ENCODE measurements at regions not wholly inside any gene's neighbourhood (a gene's known extent, or its start where the extent isn't known, plus 50 kb on each side); places are given as distances from the start of the nearest gene placed in this dataset.

DNA sequence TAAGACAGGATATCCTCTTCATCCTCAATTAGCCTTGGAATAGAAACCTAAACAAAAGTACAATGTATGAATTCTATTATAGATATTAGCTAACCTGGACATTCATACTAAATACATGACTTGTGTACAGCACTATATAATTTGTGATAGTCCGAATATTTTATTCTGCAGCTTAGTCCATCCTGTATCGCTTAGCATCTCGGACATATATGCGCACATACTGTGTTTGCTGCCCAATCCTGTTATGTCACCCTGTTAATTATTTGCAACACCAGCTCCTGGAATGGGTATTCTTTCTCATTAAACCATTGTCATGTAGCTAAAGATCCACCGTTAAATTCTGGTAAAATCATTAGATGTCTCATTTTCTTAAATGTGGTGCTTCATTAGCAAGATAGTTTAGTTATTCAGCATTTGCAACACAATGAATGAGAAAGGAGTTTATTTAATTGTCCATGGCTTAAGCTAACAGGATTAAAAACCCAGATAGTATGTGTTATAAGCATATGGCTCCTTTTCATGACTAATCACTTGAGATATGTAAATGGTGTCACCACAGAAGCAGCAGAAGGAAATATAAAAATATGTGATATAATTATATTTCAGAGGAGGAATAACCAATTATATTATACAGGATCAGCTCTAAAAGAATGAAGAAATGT lies 156.0 kb upstream of the ARHGAP5 start:
- no peak overlapping the region for H3K27ac ChIP-seq (ENCODE audit: low read depth, low read length)
- H3K79me2 ChIP-seq (ENCODE audit: insufficient read depth, low read length): no peaks in the 10 kb centered on the region
- H3K27me3 ChIP-seq (ENCODE audit: insufficient read depth, low read length): no peaks in the 10 kb centered on the region
- no peaks in the 10 kb centered on the region for H3K9me3 ChIP-seq (ENCODE audit: low read depth, low read length)
- no peak overlapping the region for H3K4me2 ChIP-seq (ENCODE audit: insufficient read depth, low read length)
- H3K36me3 ChIP-seq (ENCODE audit: insufficient read depth, low read length): no peaks in the 10 kb centered on the region
- no peak overlapping the region for H2AFZ ChIP-seq (ENCODE audit: low read length)
- TF ChIP-seq, protein P1, sequence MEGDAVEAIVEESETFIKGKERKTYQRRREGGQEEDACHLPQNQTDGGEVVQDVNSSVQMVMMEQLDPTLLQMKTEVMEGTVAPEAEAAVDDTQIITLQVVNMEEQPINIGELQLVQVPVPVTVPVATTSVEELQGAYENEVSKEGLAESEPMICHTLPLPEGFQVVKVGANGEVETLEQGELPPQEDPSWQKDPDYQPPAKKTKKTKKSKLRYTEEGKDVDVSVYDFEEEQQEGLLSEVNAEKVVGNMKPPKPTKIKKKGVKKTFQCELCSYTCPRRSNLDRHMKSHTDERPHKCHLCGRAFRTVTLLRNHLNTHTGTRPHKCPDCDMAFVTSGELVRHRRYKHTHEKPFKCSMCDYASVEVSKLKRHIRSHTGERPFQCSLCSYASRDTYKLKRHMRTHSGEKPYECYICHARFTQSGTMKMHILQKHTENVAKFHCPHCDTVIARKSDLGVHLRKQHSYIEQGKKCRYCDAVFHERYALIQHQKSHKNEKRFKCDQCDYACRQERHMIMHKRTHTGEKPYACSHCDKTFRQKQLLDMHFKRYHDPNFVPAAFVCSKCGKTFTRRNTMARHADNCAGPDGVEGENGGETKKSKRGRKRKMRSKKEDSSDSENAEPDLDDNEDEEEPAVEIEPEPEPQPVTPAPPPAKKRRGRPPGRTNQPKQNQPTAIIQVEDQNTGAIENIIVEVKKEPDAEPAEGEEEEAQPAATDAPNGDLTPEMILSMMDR (IDR thresholded peaks at IDR 0.05; ENCODE audit: extremely low read depth, low read depth, low read length): no peak
- H3K4me3 ChIP-seq (ENCODE audit: insufficient read depth, low read length): no peak overlapping the region
- H4K20me1 ChIP-seq (ENCODE audit: insufficient read depth, low read length): no peaks in the 10 kb centered on the region
- H3K4me1 ChIP-seq (ENCODE audit: insufficient read depth, low read length): no peaks in the 10 kb centered on the region
- no peak for DNase-seq (ENCODE audit: insufficient read length, low spot score, missing footprints)

DNA sequence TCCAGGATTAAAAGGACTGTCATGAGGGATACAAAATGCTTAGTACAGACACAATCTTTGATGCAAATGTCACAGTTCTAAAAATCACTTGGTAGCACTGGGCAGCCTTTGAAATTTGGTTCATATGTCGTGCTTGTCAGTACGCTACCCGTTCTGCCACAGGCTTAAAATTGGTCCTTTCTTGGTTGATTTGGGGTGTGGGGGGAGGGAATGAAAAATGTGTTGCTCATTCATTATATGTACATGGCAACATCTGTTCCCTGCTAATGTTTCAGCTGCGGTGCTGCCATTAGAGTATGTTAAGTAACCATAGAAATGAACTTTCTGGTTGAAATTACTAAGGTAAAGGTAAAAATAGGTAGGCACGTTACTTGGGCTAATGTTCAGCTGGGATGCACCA lies 155.4 kb upstream of the ARHGAP5 start:
- H3K4me2 ChIP-seq (ENCODE audit: insufficient read depth, low read length): no peak overlapping the region

DNA sequence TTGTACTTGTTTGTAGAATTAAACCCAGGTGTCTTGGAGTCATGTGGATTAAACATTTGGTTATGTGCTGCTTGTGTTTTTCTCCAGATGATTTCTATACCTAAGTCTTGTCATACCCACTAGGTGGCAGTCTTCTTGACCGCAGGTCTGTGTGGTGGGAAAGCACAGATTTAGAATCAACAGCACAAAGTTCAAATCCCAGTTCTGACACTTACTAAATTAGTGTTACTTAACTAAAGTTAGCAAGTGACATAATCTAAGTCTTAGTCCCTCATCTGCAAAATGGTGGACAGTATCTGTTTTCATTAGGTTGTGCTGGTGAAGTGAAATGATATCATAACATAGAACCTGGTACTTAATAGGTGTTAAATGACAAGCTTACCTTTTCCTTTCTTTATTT lies 151.0 kb upstream of the ARHGAP5 start:
- DNase-seq (ENCODE audit: insufficient read length, low spot score, missing footprints): peak; percentile 61
- Histone ChIP-seq H3K27ac (ENCODE audit: low read depth, low read length) (no peak overlapping the region), H3K9me3 (ENCODE audit: low read depth, low read length) (no peaks in the 10 kb centered on the region), H3K79me2 (ENCODE audit: insufficient read depth, low read length) (no peaks in the 10 kb centered on the region), H2AFZ (ENCODE audit: low read length) (no peak overlapping the region), H3K4me2 (ENCODE audit: insufficient read depth, low read length) (no peak overlapping the region), H3K36me3 (ENCODE audit: insufficient read depth, low read length) (no peaks in the 10 kb centered on the region), H3K4me3 (ENCODE audit: insufficient read depth, low read length) (no peak overlapping the region), H4K20me1 (ENCODE audit: insufficient read depth, low read length) (no peaks in the 10 kb centered on the region), H3K4me1 (ENCODE audit: insufficient read depth, low read length) (peaks cover 21% of the 10 kb centered on the region), H3K27me3 (ENCODE audit: insufficient read depth, low read length) (no peaks in the 10 kb centered on the region)
- TF ChIP-seq, protein P1 (IDR thresholded peaks at IDR 0.05; ENCODE audit: extremely low read depth, low read depth, low read length): peak; percentile 63

More for the DNA sequence above, 155.4 kb upstream of the ARHGAP5 start:
- no peaks in the 10 kb centered on the region for H3K9me3 ChIP-seq (ENCODE audit: low read depth, low read length)
- no peak overlapping the region for H3K27ac ChIP-seq (ENCODE audit: low read depth, low read length)
- no peaks in the 10 kb centered on the region for H4K20me1 ChIP-seq (ENCODE audit: insufficient read depth, low read length)
- H3K4me1 ChIP-seq (ENCODE audit: insufficient read depth, low read length): peaks cover 4% of the 10 kb centered on the region
- no peak overlapping the region for H3K4me3 ChIP-seq (ENCODE audit: insufficient read depth, low read length)
- TF ChIP-seq, protein P1 (IDR thresholded peaks at IDR 0.05; ENCODE audit: extremely low read depth, low read depth, low read length): no peak
- no peaks in the 10 kb centered on the region for H3K27me3 ChIP-seq (ENCODE audit: insufficient read depth, low read length)
- H3K79me2 ChIP-seq (ENCODE audit: insufficient read depth, low read length): no peaks in the 10 kb centered on the region
- H3K36me3 ChIP-seq (ENCODE audit: insufficient read depth, low read length): no peaks in the 10 kb centered on the region
- no peak for DNase-seq (ENCODE audit: insufficient read length, low spot score, missing footprints)
- H2AFZ ChIP-seq (ENCODE audit: low read length): no peak overlapping the region

DNA sequence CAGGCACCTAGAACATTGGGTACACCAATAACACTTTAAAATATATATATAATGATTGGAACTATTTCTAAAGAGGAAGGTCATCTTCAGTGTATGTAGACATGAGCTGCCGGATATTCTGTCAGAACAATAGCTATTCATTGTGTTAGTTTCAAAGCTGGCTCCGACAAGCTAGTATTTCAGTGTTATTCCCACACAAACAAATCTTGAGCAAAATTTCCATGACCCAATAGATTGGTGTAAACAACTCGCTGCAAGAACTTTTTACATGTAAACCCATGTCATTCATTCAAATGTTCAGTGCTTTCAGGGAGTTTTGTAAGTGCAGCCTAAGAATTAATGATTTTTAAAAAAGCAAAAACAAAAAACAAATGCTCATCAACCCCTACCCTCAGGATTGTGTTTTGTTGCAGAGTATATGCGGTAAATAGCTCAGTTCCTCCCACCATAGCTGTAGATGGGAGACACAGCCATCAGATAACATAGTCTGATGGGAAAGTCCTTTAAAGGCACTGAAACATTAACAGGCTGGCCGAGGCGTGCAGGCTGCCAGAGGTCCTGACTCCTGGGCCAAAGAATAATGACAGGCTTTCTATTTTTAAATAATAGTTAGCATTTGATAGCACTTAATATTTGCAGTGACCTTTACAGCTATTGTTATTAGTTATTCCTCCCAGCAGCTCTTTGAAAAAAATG lies 150.3 kb upstream of the ARHGAP5 start:
- Histone ChIP-seq H4K20me1 (ENCODE audit: insufficient read depth, low read length) (no peaks in the 10 kb centered on the region), H3K79me2 (ENCODE audit: insufficient read depth, low read length) (no peaks in the 10 kb centered on the region), H3K27me3 (ENCODE audit: insufficient read depth, low read length) (no peaks in the 10 kb centered on the region), H3K36me3 (ENCODE audit: insufficient read depth, low read length) (no peaks in the 10 kb centered on the region), H3K4me3 (ENCODE audit: insufficient read depth, low read length) (no peak overlapping the region), H2AFZ (ENCODE audit: low read length) (no peak overlapping the region), H3K4me1 (ENCODE audit: insufficient read depth, low read length) (peaks cover 21% of the 10 kb centered on the region), H3K9me3 (ENCODE audit: low read depth, low read length) (no peaks in the 10 kb centered on the region), H3K4me2 (ENCODE audit: insufficient read depth, low read length) (peak overlapping the region; percentile 8), H3K27ac (ENCODE audit: low read depth, low read length) (peak overlapping the region; percentile 52)
- DNase-seq (ENCODE audit: insufficient read length, low spot score, missing footprints): no peak
- TF ChIP-seq, protein P1 (IDR thresholded peaks at IDR 0.05; ENCODE audit: extremely low read depth, low read depth, low read length): no peak
